GM18511 (cell line): ENCODE measurements at regions not wholly inside any gene's neighbourhood (a gene's known extent, or its start where the extent isn't known, plus 50 kb on each side); places are given as distances from the start of the nearest gene placed in this dataset.

Source experiments
- ATAC-seq: cut with Tn5 transposase; IDR thresholded peaks from one replicate; pipeline ENCODE4 v1.9.1; 2021; ENCODE audit warnings: mild to moderate bottlenecking, moderate library complexity; ENCODE audit not compliant: unreplicated experiment

DNA sequence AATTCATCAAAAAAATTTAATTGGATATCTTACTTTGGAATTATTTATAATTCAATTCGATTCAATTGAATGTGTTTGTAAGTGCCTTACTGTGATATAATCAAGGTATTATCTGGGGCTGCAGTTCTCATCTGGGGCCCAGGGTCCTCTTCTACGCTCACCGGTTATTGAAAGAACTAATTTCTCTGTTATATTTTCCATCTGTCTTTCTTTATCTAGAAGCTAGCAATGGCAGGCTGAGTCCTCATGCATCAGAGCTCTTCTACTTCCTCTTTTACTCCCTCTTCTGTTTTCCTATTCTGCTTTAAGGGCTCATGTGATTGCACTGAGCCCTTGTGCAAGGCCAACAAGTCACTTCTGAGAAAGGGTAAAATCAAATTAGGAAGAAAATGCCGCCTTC is 315.6 kb downstream of the RAD51AP2 start:
- peak; percentile 97 for ATAC-seq

DNA sequence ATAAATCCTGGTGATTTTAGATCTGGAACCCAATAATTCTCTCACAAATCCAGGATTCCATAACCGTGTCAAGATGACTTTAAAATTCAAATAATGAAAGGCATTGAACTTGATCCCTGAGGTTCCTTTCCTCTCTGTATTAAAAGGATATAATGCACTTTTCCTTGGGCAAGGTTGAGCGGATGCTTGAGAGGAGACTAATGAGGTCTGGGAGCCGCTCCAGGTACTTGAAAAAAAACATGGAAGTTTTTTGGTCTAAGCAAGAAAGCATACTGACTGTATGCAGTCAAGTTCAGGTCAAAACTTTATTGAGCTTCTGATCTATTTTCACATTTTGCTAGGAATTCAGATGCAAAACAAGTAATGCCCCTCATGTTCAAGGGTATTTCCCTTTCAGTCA is 318.5 kb downstream of the RAD51AP2 start:
- ATAC-seq, result no peak

DNA sequence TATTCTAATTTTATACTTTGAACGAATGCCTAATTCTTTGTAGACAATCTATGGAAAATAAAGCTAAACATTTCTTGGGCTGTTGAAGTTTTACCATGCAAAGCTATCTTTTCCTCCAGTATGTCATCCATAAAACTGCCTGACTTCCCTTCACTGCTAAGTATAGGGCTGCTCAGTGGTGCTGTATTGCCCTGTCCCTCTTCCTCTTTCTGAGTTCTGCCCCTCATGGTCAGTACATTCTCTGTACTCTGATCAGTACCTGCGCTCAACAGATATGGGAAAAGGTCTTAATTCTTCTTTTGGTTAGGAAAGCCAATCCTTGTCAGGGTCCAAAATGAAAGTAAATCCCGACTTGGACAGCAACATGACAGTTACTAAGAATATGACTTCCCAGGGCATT is 321.9 kb downstream of the RAD51AP2 start:
- no peak for ATAC-seq

DNA sequence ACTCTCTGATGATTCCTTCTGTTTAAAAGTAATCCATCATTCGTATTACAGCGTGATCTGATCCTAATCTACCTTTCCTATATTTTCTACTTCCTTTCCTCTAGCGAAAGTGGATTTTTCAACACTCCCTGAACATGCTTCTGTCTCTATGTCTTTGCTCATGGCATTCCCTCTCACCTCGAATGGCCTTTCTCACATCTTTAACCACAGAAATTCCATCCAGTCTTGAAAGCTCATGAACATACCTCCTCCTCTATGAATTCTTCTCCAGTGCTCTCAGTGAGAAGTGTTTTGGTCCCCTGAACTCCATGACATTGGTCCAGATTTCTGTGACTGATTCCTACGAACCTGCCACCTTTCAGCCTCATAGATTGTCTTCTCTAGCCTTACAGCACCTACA is 323.2 kb downstream of the RAD51AP2 start:
- no peak for ATAC-seq

DNA sequence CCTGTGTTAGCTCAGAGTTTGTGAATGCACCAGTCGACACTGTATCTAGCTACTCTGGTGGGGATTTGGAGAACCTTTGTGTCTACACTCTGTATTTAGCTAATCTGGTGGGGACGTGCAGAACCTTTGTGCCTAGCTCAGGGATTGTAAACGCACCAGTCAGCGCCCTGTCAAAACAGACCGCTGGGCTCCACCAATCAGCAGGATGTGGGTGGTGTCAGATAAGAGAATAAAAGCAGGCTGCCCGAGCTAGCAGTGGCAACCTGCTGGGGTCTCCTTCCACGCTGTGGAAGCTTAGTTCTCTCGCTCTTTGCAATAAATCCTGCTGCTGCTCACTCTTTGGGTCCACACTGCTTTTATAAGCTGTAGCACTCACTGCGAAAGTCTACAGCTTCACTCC is 324.2 kb downstream of the RAD51AP2 start:
- no peak for ATAC-seq

DNA sequence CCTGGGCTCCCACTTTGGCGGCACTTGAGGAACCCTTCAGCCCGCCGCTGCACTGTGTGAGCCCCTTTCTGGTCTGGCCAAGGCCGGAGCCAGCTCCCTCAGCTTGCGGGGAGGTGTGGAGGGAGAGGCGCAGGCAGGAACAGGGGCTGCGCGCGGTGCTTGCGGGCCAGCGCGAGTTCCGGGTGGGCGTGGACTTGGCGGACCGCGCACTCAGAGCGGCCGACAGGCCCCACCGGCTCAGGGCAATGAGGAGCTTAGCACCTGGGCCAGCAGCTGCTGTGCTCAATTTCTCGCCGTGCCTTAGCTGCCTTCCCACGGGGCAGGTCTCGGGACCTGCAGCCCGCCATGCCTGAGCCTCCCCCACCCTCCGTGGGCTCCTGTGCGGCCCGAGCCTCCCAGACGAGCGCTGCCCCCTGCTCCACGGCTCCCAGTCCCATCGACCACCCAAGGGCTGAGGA is 324.8 kb downstream of the RAD51AP2 start:
- peak; percentile 67 for ATAC-seq

DNA sequence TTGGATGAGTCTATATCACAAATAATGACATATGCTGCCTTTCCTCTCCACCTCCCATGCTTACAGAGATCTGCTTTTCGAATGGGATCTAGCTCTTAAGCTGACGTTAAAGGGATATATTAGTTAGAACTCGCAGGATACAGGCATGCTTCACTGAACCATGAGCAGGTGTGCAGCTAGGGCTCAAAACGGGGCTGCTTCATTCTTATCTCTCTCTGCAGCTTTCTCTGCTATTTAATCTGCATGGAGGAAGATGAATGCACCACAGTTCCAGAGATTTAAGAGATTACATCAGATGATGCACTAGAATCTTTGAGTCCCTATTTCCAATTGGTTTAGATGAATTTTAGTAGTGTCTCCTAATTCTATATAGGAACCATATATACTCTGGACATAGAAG is 327.0 kb downstream of the RAD51AP2 start:
- no peak for ATAC-seq

DNA sequence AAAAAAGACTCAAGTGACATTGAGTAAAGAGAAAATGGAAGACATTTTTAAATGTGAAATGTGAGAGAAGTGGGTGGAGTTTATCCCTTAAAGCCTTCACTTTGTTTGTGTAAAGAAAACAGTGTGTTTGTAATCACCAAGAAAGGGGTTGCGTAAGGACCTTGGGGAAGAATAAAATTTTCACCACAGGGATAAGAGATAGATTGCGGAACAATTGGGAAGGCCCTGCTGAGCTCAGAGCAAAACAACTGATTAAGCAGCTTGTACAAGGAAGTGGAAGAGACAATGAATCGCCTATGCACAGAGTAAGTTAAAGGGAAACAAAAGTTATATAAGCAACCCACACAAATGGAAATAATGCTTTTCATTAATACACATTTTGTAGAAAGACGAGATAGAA is 327.7 kb downstream of the RAD51AP2 start:
- ATAC-seq, result no peak

DNA sequence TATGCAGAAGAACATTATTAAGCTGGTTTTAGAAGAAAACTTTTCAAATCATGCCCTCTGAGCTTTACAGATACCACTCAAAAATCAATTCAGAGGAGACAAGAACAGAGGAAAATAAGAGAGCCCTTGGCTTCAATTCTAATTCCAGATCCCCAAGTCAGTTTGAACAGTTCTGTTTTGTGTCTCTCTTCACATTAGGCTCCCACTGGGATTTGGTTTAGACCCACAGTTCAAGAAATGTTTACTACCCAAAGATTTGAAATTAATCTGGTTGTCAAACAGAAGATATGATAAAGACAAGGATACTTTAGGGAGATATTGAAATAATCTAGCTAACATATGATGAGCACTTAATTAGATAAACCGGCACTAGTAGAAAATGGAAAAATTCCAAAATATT is 329.5 kb downstream of the RAD51AP2 start:
- ATAC-seq, result no peak

DNA sequence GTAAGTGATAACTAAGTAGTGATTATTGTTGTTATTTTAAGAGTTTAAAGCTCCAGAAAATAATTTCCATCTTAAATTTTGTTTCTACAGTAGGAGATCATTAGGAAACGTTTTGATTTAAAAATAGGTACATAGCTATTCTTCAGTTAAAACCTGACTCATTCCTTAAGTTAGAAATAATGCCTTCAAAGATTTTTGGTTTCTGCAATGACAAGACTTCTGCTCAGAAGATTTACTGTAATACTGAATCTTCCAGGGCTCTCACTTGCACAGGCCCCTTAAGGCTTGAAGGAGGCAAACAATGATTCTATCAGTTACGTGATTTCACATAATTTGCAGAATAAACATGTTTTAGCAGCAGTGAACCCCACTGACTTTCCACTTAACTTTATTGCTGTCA is 333.7 kb downstream of the RAD51AP2 start:
- no peak for ATAC-seq

DNA sequence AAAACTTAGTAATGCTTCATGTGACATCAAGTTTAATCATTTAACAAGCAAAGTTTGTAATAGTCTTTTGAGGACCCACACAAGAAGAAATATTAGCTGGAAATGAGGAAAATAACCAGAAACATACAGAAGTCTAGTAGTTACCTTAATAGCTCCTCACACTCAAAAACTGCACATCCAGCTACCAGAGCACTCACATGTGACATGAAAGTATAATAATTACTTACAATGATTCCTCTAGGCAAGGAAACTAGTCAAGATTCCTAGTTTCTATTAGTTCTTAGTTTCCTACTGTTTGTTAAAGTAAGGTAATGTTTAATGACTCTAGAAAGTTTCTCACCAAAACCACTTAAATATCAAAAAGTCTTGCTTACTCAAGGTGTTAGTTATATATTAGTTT is 335.8 kb downstream of the RAD51AP2 start:
- ATAC-seq, result peak; percentile 47

DNA sequence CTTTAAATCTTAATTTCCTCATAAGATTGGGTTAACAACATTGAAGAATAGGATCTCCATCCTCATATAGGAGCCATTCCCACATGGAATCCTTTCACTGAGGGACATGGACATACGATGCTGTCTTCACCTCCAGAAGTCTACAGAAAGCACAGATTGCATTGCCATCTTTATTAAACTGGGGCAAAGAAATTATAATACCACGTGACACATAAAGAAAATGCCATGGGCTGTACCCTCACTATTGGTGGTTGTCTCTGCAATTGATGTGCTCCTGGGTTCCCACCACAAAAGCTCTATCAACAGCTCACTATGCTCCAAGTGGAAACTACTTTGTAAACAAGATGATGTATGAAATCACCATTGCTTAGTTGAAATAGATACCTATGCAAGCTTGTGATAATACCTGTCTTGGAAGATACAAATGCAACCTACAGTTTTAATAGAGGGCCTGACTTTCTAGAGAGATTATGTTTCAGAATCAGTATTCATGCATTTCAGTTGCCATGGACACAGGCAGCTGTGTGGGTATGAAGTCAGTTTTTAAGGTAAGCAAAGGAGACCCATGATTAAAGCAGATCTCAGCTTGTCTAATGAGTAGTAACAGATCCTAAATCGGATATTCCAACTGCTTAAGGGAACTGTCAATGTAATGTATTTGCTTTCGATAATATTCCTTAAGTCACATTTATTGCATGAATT is 337.0 kb downstream of the RAD51AP2 start:
- no peak for ATAC-seq

DNA sequence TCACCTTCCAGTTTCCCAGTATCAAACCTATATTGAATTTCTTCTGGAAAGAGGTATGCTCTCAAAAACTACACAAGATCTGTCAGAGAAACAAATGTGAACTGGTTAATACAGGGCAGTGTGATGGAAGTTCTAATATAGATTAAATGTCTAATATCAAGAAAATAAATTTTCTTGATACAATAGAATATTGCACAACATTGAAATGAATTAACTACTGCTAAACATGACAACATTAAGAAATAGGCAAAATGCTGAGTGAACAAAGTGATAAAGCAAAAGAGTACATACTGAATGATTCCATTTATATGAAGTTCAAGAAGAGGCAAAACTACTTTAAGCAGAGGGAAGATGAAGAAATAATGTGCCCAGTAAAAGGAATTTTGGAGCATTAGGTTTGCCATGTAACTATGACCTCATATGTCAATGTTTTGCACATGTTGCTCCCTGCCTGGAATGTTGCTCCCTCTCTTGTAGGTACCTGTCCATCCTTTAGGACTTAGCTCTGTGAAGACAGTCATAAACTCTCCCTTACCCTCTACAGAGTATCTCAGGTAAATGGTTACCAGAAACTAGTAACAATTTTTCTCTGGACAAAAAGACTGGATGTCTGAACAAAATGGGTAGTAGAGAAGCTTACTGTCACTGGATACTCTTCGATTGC is 339.0 kb downstream of the RAD51AP2 start:
- no peak for ATAC-seq

DNA sequence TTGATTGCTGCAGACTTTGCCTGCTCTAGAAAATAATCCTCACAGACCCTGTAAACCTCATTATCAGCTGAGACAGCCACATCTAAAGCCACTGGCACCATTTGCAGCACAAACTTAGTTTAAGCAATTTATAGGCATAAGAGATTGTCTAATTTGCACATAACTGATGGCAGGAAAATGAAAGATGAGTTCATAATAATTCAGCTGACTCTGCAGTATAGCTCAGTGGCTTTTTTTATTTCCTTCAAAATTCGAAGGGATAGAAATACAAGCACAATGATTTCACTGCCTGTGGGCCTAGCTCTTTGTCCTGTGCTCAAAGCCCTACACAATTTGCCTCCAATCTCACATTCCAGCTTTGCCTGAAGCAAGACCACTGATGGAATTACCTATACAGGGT is 341.2 kb downstream of the RAD51AP2 start:
- ATAC-seq, result no peak

DNA sequence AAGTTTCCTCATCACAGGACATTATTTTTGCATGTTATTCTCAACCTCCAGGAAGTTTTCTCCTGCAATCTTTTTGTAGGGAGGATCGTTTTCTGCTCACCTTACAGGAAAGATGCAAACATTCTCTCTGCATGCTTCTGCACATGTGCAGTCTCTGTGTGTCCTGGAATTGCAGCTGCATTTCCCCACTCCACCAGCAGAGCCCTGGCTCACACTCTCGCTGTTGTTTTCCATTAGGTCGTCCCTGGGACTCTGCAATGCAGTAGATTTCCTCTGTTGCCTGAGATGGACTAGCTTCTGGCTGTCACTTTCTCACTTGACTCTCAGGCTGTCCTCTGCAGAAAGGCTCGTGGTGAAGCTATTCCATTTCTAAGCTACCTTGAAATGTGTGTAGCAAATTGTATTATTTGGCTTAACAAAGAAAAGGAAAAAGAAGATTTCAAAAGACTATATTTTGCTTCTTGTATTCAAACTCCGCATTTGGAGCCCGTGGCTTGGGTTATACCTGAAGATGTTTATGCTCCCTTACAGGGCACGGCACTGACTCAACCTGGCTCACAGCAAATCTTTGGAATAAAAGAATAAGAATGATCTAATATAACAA is 346.7 kb downstream of the RAD51AP2 start:
- ATAC-seq, result peak; percentile 86

DNA sequence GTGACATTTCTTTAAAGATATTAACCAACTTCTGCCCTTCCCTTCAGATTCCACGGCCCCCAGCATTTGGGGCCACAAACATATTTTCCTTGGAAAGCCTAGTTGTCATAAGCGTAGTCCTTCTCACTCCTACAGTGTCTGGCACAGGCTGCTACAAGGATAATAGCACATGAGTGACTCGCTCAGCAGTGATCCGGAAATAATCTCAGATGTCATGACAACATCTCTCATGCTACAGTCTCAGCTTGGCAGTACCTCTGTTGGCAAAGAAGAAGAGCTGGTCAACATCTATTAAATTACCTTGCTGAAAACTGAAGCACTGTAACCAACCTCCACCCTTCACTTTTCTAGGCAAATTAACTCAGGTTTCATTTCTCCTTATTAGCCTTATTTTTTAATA is 351.7 kb downstream of the RAD51AP2 start:
- no peak for ATAC-seq

DNA sequence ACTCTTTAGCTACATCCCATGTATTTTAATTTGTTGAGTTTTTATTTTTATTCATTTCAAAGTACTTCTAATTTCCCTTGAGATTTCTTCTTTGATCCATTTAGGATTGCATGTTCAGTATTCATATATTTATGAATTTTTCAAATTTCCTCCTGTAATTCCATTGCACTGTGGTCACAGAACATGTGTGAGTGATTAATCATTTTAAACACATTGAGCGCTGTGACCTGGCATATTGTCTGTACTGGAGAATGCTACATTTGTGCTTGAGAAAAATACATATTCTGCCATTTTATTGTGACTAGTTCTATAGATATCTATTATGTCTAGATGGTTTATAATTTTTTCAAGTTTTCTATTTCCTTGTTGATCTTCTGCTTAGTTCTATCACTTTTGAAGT is 353.7 kb downstream of the RAD51AP2 start:
- no peak for ATAC-seq

DNA sequence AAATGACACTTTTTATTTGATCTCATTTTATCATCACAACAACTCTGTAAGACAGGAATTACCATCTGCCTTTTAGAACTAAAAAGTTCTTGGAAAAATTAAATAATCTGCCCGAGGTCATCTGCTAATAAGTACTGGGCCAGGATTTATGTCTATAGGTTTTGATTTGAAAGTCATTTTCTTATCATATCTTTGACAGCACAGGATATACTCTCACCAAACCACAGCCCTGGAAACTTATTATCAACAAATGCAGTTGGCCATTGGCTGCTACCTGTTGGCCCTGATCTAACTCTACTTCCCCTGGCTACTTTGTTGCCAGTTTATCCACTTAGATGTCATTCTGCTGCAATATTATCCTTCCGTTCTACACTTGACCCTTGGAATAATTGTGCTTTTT is 354.6 kb downstream of the RAD51AP2 start:
- ATAC-seq, result no peak

DNA sequence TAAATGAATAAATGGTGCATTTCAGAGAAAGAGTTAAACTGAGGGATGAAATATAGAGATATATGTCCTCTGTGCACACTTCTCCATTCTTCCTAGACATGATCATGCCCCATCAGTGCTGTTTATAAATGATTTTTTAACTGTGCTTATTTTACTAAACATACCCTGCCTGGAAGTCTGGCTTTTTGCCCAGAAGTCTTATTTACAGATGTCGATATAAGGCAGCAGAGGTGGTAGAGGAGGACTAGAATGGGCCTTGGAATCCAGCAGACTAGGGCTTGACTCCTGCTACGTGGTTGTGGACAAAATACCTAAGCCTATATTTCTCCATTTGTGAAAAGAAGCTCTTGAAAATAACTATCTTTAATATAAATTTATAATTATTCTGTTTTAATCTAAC is 355.5 kb downstream of the RAD51AP2 start:
- ATAC-seq, result no peak

DNA sequence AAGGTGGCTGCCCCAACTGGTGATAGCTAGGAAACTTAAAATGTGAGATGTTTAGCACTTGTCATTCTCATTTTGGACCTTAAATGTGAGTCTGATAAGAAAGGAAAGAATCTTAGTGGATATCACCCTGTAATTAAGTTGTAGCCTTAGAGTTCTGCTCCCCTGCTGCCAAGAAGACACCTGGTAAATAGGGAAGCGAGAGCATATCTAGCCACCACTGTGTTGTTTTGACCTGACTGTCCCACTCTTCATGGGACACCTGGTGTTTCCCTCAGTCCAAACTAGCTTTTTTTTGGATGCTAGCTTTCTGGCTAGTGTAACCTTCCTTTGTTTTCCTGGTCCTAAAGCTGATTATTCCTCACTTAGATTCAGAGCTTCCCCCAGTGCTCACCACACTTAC is 357.6 kb downstream of the RAD51AP2 start:
- ATAC-seq, result peak; percentile 89

DNA sequence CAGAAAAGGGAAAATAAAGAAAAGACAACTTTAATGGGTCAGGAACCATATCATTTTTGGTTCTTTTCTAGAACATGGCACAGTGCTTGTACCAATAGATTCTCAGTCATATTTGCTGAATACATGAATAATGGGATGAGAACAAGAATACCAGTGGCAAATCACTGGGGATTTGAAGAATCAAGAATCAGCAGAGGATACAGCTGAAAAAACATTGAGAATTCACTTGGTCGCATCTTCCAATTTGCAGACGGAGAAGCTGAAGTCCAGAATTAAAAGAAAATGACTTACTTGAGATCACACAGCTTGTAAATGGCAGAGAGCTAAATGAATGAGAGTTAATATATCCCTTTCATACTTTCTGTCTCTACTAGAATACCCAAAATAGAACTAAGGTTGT is 362.2 kb downstream of the RAD51AP2 start:
- ATAC-seq, result no peak

DNA sequence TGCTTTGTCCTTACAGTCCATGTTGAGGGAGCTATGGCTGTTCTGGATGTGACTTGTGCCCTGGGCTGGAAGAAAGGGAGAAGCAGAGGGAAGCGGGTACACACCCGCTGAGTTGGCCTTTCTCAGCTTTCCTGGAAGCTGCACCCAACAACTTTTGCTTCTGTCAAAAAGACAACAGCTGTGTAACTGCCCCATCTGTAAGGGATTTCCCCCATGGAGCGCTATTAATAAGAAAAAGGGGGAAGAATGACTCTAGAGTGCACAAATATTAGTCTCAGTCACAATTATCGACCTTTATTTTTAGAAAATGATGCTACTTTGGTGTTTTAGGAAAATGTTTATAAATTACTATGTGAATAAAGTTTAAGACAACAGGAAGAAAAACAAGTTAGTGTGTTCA is 368.3 kb downstream of the RAD51AP2 start:
- peak; percentile 55 for ATAC-seq
